ENCODE measurements at regions not wholly inside any gene's neighbourhood (a gene's known extent, or its start where the extent isn't known, plus 50 kb on each side); places are given as distances from the start of the nearest gene placed in this dataset.
"Not testable (repeated sequence)": the region's sequence is repeated elsewhere in the genome, so short reads cannot be mapped to it uniquely, and the experiment has no call there.

DNA sequence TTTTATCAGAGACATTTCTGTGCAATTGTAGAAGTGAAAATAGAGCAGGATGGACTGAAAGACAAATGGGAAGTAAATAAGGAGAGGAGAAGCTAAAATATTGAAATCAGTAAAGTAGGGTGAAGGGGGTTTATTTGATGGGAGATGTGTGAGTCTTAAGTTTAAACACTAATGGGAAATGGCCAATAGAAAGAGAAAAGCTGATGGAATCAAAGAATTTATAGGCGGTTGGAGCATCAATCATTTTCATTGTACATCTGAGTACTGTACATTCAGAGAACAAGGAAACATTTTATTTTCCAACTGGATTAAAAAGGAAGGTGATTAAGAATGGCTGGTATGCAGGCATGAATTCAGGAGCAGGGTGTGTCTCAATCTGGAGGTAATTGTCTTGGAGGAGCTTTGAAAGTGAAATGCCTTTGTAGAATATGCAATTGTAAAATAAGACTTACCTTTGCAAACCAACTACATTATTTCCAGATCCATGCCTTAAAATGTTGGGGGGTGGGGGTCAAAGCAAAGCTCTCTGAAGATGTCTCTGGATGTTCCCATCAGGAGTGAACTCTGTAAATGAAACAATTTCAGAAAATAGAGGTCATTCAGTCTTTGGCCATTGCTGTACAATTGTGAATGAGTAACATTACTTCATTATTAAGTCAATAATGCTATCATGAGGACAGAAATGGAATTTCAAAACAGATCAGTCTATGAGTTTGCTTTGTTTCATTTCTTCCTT is 227.4 kb downstream of the SPATA31A1 start:
- H3K27me3 ChIP-seq (ENCODE audit: control insufficient read depth, insufficient read depth, low read length); in situ Hi-C loops (cut with HindIII; ENCODE audit: low pct_unique_long_range_greater_than_20kb, low sequenced_read_pairs); H3K4me3 ChIP-seq (ENCODE audit: low read depth in 2 of 2, low read length in 2 of 2); BruUV-seq (replicated peaks); ATAC-seq; DNase-seq (ENCODE audit: low read depth, low spot score); POLR2A ChIA-PET; CTCF ChIA-PET; H3K9me3 ChIP-seq (ENCODE audit: control insufficient read depth, insufficient read depth, low read depth, low read length); H3K27ac ChIP-seq (ENCODE audit: low read length); intact Hi-C loops (cut with micrococcal nuclease; ENCODE audit: unreplicated experiment); H3K36me3 ChIP-seq (ENCODE audit: control insufficient read depth, insufficient read depth, low read length); H3K4me1 ChIP-seq (ENCODE audit: control insufficient read depth, insufficient read depth, low read length): not testable (repeated sequence)

DNA sequence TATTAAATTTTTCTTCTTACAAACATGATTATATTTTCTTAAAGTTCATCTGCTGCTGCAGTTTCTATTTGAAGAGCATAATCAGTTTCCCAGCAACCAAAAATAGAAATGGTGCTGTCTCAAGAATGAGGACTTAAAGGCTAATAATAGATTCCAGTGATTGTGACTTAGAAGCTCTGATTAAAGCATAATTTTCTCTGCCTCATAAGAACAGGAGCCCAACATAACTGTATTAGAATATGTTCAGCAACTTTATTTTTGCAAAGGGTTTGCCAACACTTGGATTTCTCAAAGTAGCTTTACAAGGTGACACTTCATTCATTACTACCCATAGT is 227.9 kb downstream of the SPATA31A1 start:
- H3K4me3 ChIP-seq (ENCODE audit: low read depth in 2 of 2, low read length in 2 of 2); BruUV-seq (replicated peaks); POLR2A ChIA-PET; in situ Hi-C loops (cut with HindIII; ENCODE audit: low pct_unique_long_range_greater_than_20kb, low sequenced_read_pairs); intact Hi-C loops (cut with micrococcal nuclease; ENCODE audit: unreplicated experiment); H3K27me3 ChIP-seq (ENCODE audit: control insufficient read depth, insufficient read depth, low read length); DNase-seq (ENCODE audit: low read depth, low spot score); H3K27ac ChIP-seq (ENCODE audit: low read length); CTCF ChIA-PET; ATAC-seq; H3K9me3 ChIP-seq (ENCODE audit: control insufficient read depth, insufficient read depth, low read depth, low read length); H3K4me1 ChIP-seq (ENCODE audit: control insufficient read depth, insufficient read depth, low read length); H3K36me3 ChIP-seq (ENCODE audit: control insufficient read depth, insufficient read depth, low read length): not testable (repeated sequence)

DNA sequence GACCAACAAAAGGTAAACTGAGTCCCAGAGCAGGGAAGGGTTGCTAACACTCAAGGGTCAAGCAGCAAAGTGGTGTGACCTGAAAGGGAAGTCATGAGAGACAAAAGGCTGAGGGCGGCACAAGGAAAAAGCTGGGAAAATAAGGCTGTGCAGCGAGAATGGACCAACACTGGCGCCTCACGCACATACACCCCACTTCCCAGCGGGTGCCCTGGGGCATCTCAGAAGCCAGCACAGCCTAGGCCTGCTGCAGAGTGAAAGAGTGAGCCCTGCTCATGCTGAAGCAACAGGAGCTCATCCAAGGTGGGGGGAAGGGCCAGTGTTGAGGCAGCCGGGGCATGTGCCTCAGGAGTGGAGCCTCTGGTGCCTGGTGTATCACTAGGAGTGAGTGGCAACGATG is 229.8 kb downstream of the SPATA31A1 start:
- DNase-seq (ENCODE audit: low read depth, low spot score); H3K36me3 ChIP-seq (ENCODE audit: control insufficient read depth, insufficient read depth, low read length); BruUV-seq (replicated peaks); H3K27ac ChIP-seq (ENCODE audit: low read length); H3K9me3 ChIP-seq (ENCODE audit: control insufficient read depth, insufficient read depth, low read depth, low read length); POLR2A ChIA-PET; H3K27me3 ChIP-seq (ENCODE audit: control insufficient read depth, insufficient read depth, low read length); ATAC-seq; CTCF ChIA-PET; H3K4me1 ChIP-seq (ENCODE audit: control insufficient read depth, insufficient read depth, low read length); in situ Hi-C loops (cut with HindIII; ENCODE audit: low pct_unique_long_range_greater_than_20kb, low sequenced_read_pairs); intact Hi-C loops (cut with micrococcal nuclease; ENCODE audit: unreplicated experiment); H3K4me3 ChIP-seq (ENCODE audit: low read depth in 2 of 2, low read length in 2 of 2): not testable (repeated sequence)

DNA sequence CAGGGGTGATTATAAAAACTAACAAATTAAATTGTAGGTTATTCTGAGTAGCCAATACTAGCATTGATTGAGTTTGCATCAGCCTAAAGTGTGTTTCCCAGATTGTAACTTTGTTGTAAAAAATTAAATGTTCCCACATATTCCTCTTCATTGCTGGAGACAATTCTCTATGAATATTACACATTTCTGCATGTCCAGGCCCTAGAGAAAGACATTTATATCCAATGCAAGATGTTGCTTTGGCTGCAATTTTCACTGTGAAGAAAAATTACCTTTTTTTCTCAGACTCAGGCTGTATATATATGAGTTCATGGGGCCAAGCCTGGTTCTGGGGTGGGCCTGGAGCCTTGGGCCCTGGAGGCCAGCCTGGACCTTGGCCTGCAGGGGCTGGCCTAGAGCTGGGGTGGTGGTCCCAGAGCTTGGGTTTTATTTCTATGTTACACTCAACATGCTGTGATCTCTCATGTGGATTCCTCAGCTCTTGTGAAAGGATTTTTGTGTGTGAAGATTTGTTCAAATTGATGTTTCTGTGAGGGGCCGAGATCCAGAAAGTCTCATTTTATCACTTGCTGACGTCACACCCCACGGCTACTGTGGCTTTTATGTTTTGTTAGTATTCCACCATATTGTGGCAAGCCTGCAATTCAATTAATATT is 232.5 kb downstream of the SPATA31A1 start:
- Histone ChIP-seq H3K4me3 (ENCODE audit: low read depth in 2 of 2, low read length in 2 of 2) (no peak overlapping the region), H3K4me1 (ENCODE audit: control insufficient read depth, insufficient read depth, low read length) (no peaks in the 10 kb centered on the region), H3K27me3 (ENCODE audit: control insufficient read depth, insufficient read depth, low read length) (no peaks in the 10 kb centered on the region), H3K27ac (ENCODE audit: low read length) (no peak overlapping the region), H3K9me3 (ENCODE audit: control insufficient read depth, insufficient read depth, low read depth, low read length) (no peaks in the 10 kb centered on the region), H3K36me3 (ENCODE audit: control insufficient read depth, insufficient read depth, low read length) (no peaks in the 10 kb centered on the region)
- ChIA-PET POLR2A (no interaction called here), CTCF (no interaction called here)
- DNase-seq (ENCODE audit: low read depth, low spot score) (no peak), ATAC-seq (no peak)
- intact Hi-C loops (cut with micrococcal nuclease; ENCODE audit: unreplicated experiment) = no loop called here
- BruUV-seq (replicated peaks) = no TSS peak
- no peak for TF ChIP-seq SIN3A (IDR thresholded peaks at IDR 0.05; ENCODE audit: borderline replicate concordance, insufficient read depth, low read depth, low read length)
- TF ChIP-seq TCF7L2 (IDR thresholded peaks at IDR 0.05; ENCODE audit: low read depth, low read length) = no peak
- TF ChIP-seq POLR2AphosphoS5 (IDR thresholded peaks at IDR 0.05; ENCODE audit: low read depth, low read length) = no peak
- TF ChIP-seq, protein P1, sequence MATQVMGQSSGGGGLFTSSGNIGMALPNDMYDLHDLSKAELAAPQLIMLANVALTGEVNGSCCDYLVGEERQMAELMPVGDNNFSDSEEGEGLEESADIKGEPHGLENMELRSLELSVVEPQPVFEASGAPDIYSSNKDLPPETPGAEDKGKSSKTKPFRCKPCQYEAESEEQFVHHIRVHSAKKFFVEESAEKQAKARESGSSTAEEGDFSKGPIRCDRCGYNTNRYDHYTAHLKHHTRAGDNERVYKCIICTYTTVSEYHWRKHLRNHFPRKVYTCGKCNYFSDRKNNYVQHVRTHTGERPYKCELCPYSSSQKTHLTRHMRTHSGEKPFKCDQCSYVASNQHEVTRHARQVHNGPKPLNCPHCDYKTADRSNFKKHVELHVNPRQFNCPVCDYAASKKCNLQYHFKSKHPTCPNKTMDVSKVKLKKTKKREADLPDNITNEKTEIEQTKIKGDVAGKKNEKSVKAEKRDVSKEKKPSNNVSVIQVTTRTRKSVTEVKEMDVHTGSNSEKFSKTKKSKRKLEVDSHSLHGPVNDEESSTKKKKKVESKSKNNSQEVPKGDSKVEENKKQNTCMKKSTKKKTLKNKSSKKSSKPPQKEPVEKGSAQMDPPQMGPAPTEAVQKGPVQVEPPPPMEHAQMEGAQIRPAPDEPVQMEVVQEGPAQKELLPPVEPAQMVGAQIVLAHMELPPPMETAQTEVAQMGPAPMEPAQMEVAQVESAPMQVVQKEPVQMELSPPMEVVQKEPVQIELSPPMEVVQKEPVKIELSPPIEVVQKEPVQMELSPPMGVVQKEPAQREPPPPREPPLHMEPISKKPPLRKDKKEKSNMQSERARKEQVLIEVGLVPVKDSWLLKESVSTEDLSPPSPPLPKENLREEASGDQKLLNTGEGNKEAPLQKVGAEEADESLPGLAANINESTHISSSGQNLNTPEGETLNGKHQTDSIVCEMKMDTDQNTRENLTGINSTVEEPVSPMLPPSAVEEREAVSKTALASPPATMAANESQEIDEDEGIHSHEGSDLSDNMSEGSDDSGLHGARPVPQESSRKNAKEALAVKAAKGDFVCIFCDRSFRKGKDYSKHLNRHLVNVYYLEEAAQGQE (IDR thresholded peaks at IDR 0.05; ENCODE audit: insufficient read depth in 1 of 2, low read depth in 2 of 2, low read length in 1 of 2) = no peak
- TF ChIP-seq, protein P2, sequence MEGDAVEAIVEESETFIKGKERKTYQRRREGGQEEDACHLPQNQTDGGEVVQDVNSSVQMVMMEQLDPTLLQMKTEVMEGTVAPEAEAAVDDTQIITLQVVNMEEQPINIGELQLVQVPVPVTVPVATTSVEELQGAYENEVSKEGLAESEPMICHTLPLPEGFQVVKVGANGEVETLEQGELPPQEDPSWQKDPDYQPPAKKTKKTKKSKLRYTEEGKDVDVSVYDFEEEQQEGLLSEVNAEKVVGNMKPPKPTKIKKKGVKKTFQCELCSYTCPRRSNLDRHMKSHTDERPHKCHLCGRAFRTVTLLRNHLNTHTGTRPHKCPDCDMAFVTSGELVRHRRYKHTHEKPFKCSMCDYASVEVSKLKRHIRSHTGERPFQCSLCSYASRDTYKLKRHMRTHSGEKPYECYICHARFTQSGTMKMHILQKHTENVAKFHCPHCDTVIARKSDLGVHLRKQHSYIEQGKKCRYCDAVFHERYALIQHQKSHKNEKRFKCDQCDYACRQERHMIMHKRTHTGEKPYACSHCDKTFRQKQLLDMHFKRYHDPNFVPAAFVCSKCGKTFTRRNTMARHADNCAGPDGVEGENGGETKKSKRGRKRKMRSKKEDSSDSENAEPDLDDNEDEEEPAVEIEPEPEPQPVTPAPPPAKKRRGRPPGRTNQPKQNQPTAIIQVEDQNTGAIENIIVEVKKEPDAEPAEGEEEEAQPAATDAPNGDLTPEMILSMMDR (IDR thresholded peaks at IDR 0.05) = no peak
- in situ Hi-C loops (cut with HindIII; ENCODE audit: low pct_unique_long_range_greater_than_20kb, low sequenced_read_pairs) = no loop called here
